ENCODE measurements at regions not wholly inside any gene's neighbourhood (a gene's known extent, or its start where the extent isn't known, plus 50 kb on each side); places are given as distances from the start of the nearest gene placed in this dataset.
"Not testable (repeated sequence)": the region's sequence is repeated elsewhere in the genome, so short reads cannot be mapped to it uniquely, and the experiment has no call there.

DNA sequence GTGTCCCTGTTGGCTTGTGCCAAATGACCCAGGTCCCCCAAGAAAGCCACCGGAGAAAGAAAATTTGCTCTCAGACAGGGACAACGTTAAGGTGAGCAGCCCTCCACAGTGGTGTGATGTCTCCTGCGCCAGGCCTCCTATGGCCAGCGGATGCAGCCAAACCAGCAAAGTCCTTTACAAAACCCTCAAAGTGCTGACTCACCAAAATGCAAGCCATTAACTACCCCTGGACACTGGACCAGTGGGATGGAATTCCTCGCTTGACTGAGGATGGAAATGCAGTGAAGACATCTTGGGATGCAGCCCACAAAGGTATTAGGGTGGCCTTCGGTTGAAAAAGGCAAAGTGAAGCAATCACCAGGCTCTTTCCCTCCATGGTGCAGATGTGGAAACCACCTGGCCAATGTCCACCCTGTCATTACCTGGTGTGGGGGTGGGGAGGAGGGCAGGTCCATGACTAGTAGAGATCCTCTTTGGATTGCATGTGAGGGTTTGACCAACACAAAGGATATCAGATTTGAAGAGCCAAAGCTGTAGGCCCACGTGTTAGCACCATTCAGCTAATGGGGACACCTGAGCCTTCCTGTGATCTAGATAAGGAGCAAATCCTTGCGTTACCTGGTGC is 127.4 kb upstream of the SLC6A11 start:
- intact Hi-C loops (cut with DNase I; ENCODE audit: low total_unique reads), result no loop called here
- Histone ChIP-seq H3K4me1 (no peaks in the 10 kb centered on the region), H3K9me3 (no peaks in the 10 kb centered on the region), H3K27me3 (replicated peaks in 1 of 7) (peaks cover 0 to 16% (median 0%) of the 10 kb centered on the region in 7 donors), H3K27ac (no peak overlapping the region), H3K4me3 (no peak overlapping the region), H3K36me3 (no peaks in the 10 kb centered on the region)
- 85 to 90% (median 87%) methylated on average over 8 of the region's 8 CpGs for WGBS, 5 donors
- no peak for TF ChIP-seq CTCF (IDR thresholded peaks at IDR 0.05 in 8 of 11, conservative IDR thresholded peaks at IDR 0.05 in 3 of 11)
- DNase-seq, result no peak

DNA sequence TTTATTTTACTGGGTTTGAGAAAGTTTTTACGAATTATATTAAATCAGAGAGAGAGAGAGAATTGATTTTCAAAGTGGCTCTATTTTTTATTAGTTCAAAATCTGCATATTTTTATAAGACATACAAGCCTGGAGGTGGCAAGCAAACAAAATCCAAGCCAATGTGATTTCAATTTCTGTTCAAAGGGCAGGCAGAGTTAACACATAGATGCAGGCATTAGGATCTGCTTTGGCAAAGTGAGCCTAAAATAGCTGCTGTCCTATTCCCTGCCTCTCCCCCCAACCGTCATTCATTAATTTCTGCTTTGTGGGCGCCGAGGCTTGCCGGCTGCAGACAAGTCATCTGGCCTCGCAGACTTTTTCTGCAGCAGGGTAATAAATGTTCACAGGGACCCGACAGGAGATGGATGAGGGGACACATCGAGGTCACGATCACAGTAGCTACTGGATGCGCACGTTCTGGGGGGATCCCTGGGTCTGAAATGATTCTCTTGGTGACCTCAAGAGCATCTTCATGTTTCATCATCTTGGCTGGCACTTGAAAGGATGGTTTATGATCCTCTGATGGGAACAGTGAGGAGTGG is 123.9 kb upstream of the SLC6A11 start:
- WGBS, 5 donors, result 42 to 69% (median 64%) methylated on average over 11 of the region's 11 CpGs
- Histone ChIP-seq H3K36me3 (no peaks in the 10 kb centered on the region), H3K27me3 (replicated peaks in 1 of 7) (peaks cover 0 to 17% (median 0%) of the 10 kb centered on the region in 7 donors), H3K4me1 (no peaks in the 10 kb centered on the region), H3K4me3 (no peak overlapping the region), H3K9me3 (no peaks in the 10 kb centered on the region), H3K27ac (no peak overlapping the region)
- no peak for DNase-seq
- intact Hi-C loops (cut with DNase I; ENCODE audit: low total_unique reads), result no loop called here
- TF ChIP-seq CTCF (IDR thresholded peaks at IDR 0.05 in 8 of 11, conservative IDR thresholded peaks at IDR 0.05 in 3 of 11) (no peak), POLR2AphosphoS5 (IDR thresholded peaks at IDR 0.05) (no peak), POLR2A (IDR thresholded peaks at IDR 0.05) (no peak)

DNA sequence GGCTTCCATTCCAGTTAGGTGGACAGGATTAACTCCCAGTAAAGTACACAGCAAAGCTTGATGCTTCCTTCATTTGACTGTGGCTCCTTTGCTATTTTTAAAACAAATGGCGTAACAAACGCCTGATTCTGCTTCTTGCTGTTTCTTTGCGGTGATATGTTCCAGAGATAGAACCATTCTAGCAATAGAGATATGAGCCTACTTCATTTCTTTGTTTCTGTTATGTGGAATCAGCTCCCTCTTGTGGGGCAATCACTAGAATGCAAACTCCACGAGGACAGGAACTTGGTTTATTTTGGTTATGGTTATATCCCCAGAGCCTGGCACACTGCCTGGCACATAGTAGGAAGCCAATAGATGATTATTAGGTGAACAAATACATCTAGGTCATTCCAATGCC is 122.6 kb upstream of the SLC6A11 start:
- WGBS, 5 donors, result 52 to 62% (median 62%) methylated on average over 4 of the region's 4 CpGs
- no peak for DNase-seq
- Histone ChIP-seq H3K4me1 (no peaks in the 10 kb centered on the region), H3K27ac (no peak overlapping the region), H3K36me3 (no peaks in the 10 kb centered on the region), H3K9me3 (no peaks in the 10 kb centered on the region), H3K27me3 (replicated peaks in 1 of 7) (peaks cover 0 to 30% (median 2%) of the 10 kb centered on the region in 7 donors), H3K4me3 (no peak overlapping the region)
- intact Hi-C loops (cut with DNase I; ENCODE audit: low total_unique reads), result no loop called here
- TF ChIP-seq POLR2AphosphoS5 (IDR thresholded peaks at IDR 0.05) (no peak), POLR2A (IDR thresholded peaks at IDR 0.05) (no peak), CTCF (IDR thresholded peaks at IDR 0.05 in 8 of 11, conservative IDR thresholded peaks at IDR 0.05 in 3 of 11) (peak in 1 of 11 experiments; percentile 8)

- no peak for TF ChIP-seq CTCF (IDR thresholded peaks at IDR 0.05 in 8 of 11, conservative IDR thresholded peaks at IDR 0.05 in 3 of 11)
- no peak for TF ChIP-seq POLR2A (IDR thresholded peaks at IDR 0.05)
- TF ChIP-seq POLR2AphosphoS5 (IDR thresholded peaks at IDR 0.05), result no peak
- intact Hi-C loops (cut with DNase I; ENCODE audit: low total_unique reads), result no loop called here
- H3K9me3 ChIP-seq, result no peaks in the 10 kb centered on the region
- no peak overlapping the region for H3K27ac ChIP-seq
- WGBS, 5 donors, result 55 to 77% (median 70%) methylated on average over 4 of the region's 4 CpGs
- peaks cover 0 to 37% (median 8%) of the 10 kb centered on the region in 7 donors for H3K27me3 ChIP-seq (replicated peaks in 1 of 7)
- DNase-seq, result no peak
- H3K4me1 ChIP-seq, result no peaks in the 10 kb centered on the region
- H3K36me3 ChIP-seq, result no peaks in the 10 kb centered on the region
- H3K4me3 ChIP-seq, result no peak overlapping the region
Observed at GRCh38 chr3:10694179-10694578, 121.8 kb upstream of the SLC6A11 start.

DNA sequence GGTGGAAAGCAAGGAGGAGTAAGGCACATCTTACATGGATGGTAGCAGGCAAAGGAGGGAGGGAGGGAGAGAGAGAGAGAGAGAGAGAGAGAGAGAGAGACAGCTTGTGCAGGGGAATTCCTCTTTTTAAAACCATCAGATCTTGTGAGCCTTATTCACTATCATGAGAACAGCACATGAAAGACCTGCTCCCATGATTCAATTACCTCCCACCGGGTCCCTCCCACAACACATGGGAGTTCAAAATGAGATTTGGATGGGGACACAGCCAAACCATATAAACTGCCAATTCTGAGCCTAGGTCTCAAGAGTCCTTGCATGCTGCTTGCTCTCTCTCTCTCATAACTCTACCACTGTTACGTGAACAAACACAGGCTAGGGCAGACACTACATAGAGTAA is 120.8 kb upstream of the SLC6A11 start:
- H3K4me1 ChIP-seq, result not testable (repeated sequence)

More for the DNA sequence above, 120.8 kb upstream of the SLC6A11 start:
- intact Hi-C loops (cut with DNase I; ENCODE audit: low total_unique reads); H3K27ac ChIP-seq; H3K4me3 ChIP-seq; H3K9me3 ChIP-seq; H3K36me3 ChIP-seq; DNase-seq: not testable (repeated sequence)
- H3K27me3 ChIP-seq (replicated peaks in 1 of 7), result peaks cover 0 to 35% (median 8%) of the 10 kb centered on the region in 7 donors
- 65 to 80% (median 73%) methylated on average over 2 of the region's 2 CpGs for WGBS, 5 donors
